Astrocyte (in vitro differentiated cells and primary cell): ENCODE measurements at regions not wholly inside any gene's neighbourhood (a gene's known extent, or its start where the extent isn't known, plus 50 kb on each side); places are given as distances from the start of the nearest gene placed in this dataset.

Experiments used
- CTCF ChIP-seq: IDR thresholded peaks from 2 replicates; pipeline ENCODE4 v1.5.1; 2011; ENCODE audit warnings: low read depth, mild to moderate bottlenecking, inconsistent platforms, low read length, moderate library complexity; ENCODE audit not compliant: insufficient read depth
- EZH2 ChIP-seq: IDR thresholded peaks from 2 replicates; pipeline ENCODE4 v1.6.1; 2012; ENCODE audit warnings: mild to moderate bottlenecking, low read length, inconsistent platforms; ENCODE audit not compliant: insufficient read depth

DNA sequence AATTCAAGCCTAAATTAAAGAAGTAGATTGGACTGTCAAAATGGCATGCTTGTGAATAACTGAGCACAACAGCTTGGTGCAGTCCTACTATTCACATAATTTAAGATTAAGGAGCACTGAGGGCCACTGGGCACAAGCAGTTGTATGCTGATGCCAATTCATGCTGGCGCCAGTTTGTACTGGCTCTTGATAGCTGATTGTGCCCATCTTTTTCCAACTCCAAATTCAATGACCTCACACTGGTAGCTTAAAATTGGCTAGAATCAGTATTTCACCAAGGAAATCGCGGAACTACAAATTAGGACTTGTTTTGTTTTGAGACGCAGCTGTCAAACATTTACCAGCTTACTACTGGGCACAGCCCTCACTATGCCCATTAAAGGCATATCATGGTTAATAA lies 969.2 kb downstream of the JRKL start:
- TF ChIP-seq CTCF: no peak
- TF ChIP-seq EZH2: no peak
